DOHH2 (cell line): ENCODE measurements at regions not wholly inside any gene's neighbourhood (a gene's known extent, or its start where the extent isn't known, plus 50 kb on each side); places are given as distances from the start of the nearest gene placed in this dataset.

ENCODE experiments used
- H3F3A ChIP-seq: fragments of 200-600 bp; sonication (generic), shearing (Covaris generic); 2 replicates; pipeline ENCODE4 v1.6.0; 2016; ENCODE audit warnings: antibody characterized with exemption, mild to moderate bottlenecking; ENCODE audit not compliant: control insufficient read depth, insufficient read depth
- H3K27ac ChIP-seq: fragments of 200-600 bp; sonication (generic); 2 replicates; pipeline ENCODE4 v1.5.1; 2014; ENCODE audit warnings: low read depth, mild to moderate bottlenecking, low read length, moderate library complexity
- H3K27me3 ChIP-seq: fragments of 200-600 bp; sonication (generic); 2 replicates; pipeline ENCODE4 v1.6.1; 2014; ENCODE audit warnings: mild to moderate bottlenecking, low read length, mixed read lengths; ENCODE audit not compliant: control insufficient read depth
- H3K36me3 ChIP-seq: fragments of 200-600 bp; sonication (generic); 2 replicates; pipeline ENCODE4 v1.6.1; 2014; ENCODE audit warnings: mild to moderate bottlenecking, low read length, moderate library complexity, mixed read lengths; ENCODE audit not compliant: control insufficient read depth
- H3K4me1 ChIP-seq: fragments of 200-600 bp; sonication (generic); 2 replicates; pipeline ENCODE4 v1.6.1; 2014; ENCODE audit warnings: mild to moderate bottlenecking, low read length, mixed read lengths; ENCODE audit not compliant: control insufficient read depth
- H3K4me2 ChIP-seq: fragments of 200-600 bp; sonication (generic); 2 replicates; pipeline ENCODE4 v1.6.0; 2014; ENCODE audit warnings: mild to moderate bottlenecking, low read length, moderate library complexity
- H3K4me3 ChIP-seq: fragments of 200-600 bp; sonication (generic); 2 replicates; pipeline ENCODE4 v1.5.1; 2014; ENCODE audit warnings: mild to moderate bottlenecking, low read length, mixed read lengths
- H3K79me2 ChIP-seq: fragments of 200-600 bp; sonication (generic); 2 replicates; pipeline ENCODE4 v1.6.1; 2014; ENCODE audit warnings: mild to moderate bottlenecking, low read length, mixed read lengths; ENCODE audit not compliant: control insufficient read depth
- H3K9me2 ChIP-seq: fragments of 200-600 bp; sonication (generic); replicated peaks from 2 replicates; pipeline ENCODE4 v1.6.1; 2014; ENCODE audit warnings: mild to moderate bottlenecking, low read length, mixed read lengths; ENCODE audit not compliant: control insufficient read depth
- H3K9me3 ChIP-seq: fragments of 200-600 bp; sonication (generic); 2 replicates; pipeline ENCODE4 v1.6.1; 2014; ENCODE audit warnings: antibody characterized with exemption, low read length, mixed read lengths; ENCODE audit not compliant: control insufficient read depth, insufficient read depth
- H4K20me1 ChIP-seq: fragments of 200-600 bp; sonication (generic); 2 replicates; pipeline ENCODE4 v1.6.0; 2014; ENCODE audit warnings: low read depth, mild to moderate bottlenecking, antibody characterized with exemption, low read length, moderate library complexity; ENCODE audit not compliant: control insufficient read depth, insufficient read depth
- EZH2phosphoT487 ChIP-seq: fragments of 200-600 bp; sonication (generic); IDR thresholded peaks from 2 replicates; pipeline ENCODE4 v1.6.1; 2017; ENCODE audit warnings: borderline replicate concordance, mild to moderate bottlenecking, antibody characterized with exemption, low read length, moderate library complexity, mixed read lengths
- TF ChIP-seq, protein P1 (sequence below): fragments of 200-600 bp; sonication (generic); IDR thresholded peaks from one replicate; pipeline ENCODE4 v1.5.1; 2014; ENCODE audit warnings: antibody characterized with exemption, mild to moderate bottlenecking, low read depth, low read length; ENCODE audit not compliant: poor library complexity, severe bottlenecking

DNA sequence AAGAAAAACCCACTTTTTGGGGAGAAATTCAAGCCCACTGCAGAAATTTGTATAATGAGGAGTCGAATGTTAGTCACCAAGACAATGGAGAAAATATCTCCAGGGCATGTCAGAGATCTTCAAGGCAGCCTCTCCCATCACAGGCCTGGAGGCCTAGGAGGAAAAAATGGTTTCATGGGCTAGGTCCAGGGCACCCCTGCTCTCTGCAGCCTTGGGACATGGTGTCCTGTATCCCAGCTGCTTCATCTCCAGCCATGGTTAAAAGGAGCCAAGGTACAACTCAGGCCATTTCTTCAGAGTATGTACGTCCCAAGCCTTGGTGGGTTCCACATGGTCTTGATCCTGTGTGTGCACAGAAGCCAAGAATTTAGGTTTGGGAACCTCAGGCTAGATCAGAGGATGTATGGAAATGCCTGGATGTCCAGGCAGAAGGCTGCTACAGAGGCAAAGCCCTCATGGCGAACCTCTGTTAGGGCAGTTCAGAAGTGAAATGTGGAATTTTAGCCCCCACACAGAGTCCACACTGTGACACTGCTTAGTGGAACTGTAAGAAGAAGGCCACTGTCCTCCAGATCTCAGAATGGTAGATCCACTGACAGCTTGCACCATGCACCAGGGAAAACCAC, 561.4 kb downstream of the ISL1 start:
- Histone ChIP-seq H3K36me3 (no peaks in the 10 kb centered on the region), H3K27me3 (no peaks in the 10 kb centered on the region), H3K27ac (no peak overlapping the region), H3K4me3 (no peak overlapping the region), H3K4me2 (no peak overlapping the region), H3K79me2 (no peaks in the 10 kb centered on the region), H3K9me3 (peaks cover 9% of the 10 kb centered on the region; the same call in 1 of the 2 replicates), H4K20me1 (no peaks in the 10 kb centered on the region), H3F3A (no peaks in the 10 kb centered on the region), H3K4me1 (no peaks in the 10 kb centered on the region), H3K9me2 (no peaks in the 10 kb centered on the region)
- TF ChIP-seq, protein P1, sequence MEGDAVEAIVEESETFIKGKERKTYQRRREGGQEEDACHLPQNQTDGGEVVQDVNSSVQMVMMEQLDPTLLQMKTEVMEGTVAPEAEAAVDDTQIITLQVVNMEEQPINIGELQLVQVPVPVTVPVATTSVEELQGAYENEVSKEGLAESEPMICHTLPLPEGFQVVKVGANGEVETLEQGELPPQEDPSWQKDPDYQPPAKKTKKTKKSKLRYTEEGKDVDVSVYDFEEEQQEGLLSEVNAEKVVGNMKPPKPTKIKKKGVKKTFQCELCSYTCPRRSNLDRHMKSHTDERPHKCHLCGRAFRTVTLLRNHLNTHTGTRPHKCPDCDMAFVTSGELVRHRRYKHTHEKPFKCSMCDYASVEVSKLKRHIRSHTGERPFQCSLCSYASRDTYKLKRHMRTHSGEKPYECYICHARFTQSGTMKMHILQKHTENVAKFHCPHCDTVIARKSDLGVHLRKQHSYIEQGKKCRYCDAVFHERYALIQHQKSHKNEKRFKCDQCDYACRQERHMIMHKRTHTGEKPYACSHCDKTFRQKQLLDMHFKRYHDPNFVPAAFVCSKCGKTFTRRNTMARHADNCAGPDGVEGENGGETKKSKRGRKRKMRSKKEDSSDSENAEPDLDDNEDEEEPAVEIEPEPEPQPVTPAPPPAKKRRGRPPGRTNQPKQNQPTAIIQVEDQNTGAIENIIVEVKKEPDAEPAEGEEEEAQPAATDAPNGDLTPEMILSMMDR, result no peak
- TF ChIP-seq EZH2phosphoT487, result no peak

DNA sequence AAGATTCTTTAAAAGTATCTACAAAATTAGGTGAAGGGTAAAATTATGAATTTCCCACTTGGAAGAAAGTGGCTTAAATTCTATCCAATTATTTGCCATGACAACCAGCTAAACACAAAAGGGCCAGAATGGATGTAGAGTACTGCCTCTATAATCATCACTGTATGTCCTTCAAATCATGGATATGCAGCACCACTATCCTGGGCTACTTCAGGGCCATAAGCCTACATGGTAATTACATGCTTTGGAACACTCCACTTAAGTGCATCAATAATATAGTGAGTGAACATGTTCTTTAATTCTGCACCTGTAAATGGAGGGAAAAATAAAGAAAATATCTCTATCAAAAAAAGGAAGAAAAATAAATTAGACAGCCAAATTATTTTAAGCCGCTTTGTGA, 575.2 kb downstream of the ISL1 start:
- Histone ChIP-seq H3K9me3 (no peaks in the 10 kb centered on the region), H3K36me3 (no peaks in the 10 kb centered on the region), H3K4me3 (no peak overlapping the region), H3K9me2 (no peaks in the 10 kb centered on the region), H4K20me1 (no peaks in the 10 kb centered on the region), H3K4me2 (no peak overlapping the region), H3F3A (no peaks in the 10 kb centered on the region), H3K4me1 (no peaks in the 10 kb centered on the region), H3K27me3 (no peaks in the 10 kb centered on the region), H3K27ac (no peak overlapping the region), H3K79me2 (no peaks in the 10 kb centered on the region)
- no peak for TF ChIP-seq EZH2phosphoT487
- TF ChIP-seq, protein P1, result no peak

DNA sequence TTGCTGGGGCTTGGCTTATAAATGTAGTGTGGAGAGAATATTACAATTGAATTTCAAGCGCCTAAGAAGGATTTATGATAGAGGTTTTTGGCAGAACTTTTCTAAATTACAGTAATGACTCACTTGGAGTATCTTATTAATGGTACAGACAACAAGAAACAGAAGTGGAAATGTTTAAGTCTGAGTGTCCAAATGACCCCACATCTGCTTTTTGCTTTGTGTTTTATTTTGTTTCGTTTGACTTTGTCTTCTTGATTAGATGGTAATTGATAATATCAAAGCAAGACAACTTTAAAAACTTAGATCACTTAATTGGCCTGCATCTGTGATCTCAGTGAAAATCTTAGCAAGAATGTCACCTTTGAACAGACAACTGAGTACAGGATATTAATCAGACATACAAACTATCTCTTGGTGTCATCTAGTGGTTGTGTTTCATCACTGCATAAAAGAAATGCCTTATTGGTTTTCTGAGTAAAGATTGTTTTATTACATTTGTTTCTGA, 577.4 kb downstream of the ISL1 start:
- Histone ChIP-seq H3K4me3 (no peak overlapping the region), H3K36me3 (no peaks in the 10 kb centered on the region)

More for the DNA sequence above, 577.4 kb downstream of the ISL1 start:
- Histone ChIP-seq H3K9me3 (no peaks in the 10 kb centered on the region), H3K4me2 (no peak overlapping the region), H3K27ac (no peak overlapping the region), H3K9me2 (no peaks in the 10 kb centered on the region), H3K79me2 (no peaks in the 10 kb centered on the region), H3F3A (no peaks in the 10 kb centered on the region), H3K4me1 (no peaks in the 10 kb centered on the region), H4K20me1 (no peaks in the 10 kb centered on the region), H3K27me3 (no peaks in the 10 kb centered on the region)
- TF ChIP-seq, protein P1, result peak; percentile 46
- TF ChIP-seq EZH2phosphoT487, result no peak
